ENCODE measurements at regions not wholly inside any gene's neighbourhood (a gene's known extent, or its start where the extent isn't known, plus 50 kb on each side); places are given as distances from the start of the nearest gene placed in this dataset.

DNA sequence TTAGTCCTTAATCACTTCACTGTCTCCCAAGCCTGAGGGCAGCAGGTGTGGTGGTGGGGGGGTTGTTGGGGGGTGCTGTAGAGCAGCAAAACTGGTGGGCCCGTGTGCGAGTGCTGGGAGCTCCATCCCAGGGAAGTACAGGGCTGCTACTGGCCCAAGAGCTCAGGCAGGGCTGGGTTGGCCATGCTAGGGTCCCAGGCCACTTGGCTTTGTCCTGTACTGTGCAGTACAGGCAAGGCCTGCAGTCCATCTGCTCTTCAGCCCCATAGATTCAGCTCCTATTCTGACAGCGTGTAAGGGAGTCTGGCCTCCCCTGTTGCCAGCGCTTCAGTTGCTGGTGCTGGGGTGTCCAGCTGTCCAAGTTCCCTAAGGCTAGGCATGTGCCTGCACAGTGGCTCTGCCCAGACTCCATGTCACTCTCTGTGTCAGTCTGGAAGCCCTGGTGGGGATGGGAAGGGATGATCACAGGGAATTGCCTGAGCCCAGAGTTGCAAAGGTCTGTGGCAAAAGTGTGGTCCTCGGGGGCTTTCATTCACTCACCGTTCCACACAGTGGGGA is 1261.7 kb downstream of the EFNB2 start:
- DNase-seq (ENCODE audit: low read depth in 1 of 2, low spot score in 1 of 2): no peak

- no peak for DNase-seq (ENCODE audit: low read depth in 1 of 2, low spot score in 1 of 2)
These were observed 1262.5 kb downstream of the EFNB2 start for GRCh38 chr13:105272660-105273631.

GRCh38 chr13:105266615-105267014 is 1268.8 kb downstream of the EFNB2 start:
- DNase-seq (ENCODE audit: low read depth in 1 of 2, low spot score in 1 of 2): no peak

GRCh38 chr13:105262579-105262978 is 1272.9 kb downstream of the EFNB2 start:
- DNase-seq (ENCODE audit: low read depth in 1 of 2, low spot score in 1 of 2): no peak

- no peak for DNase-seq (ENCODE audit: low read depth in 1 of 2, low spot score in 1 of 2)
These were observed 1276.0 kb downstream of the EFNB2 start for GRCh38 chr13:105259426-105259825.

DNA sequence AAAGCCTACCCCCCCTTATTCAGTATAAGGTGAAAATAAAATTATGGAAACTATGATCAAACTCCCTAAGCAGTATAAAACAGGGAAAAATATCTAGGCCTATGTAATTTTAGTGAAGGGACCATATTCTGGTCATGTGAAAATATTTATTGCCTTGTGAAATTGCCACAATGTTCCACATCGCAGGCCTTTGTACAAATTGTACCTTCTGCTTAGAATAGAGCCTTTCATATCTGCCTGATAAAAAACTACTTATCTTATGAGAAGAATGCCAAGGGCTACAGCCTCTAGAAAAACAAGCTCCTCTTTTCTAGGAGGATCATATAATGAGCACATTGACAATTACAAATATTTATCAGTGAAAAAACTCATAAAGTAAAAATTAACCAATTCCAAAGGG is 1280.0 kb downstream of the EFNB2 start:
- no peak for DNase-seq (ENCODE audit: low read depth in 1 of 2, low spot score in 1 of 2)

- no peak for DNase-seq (ENCODE audit: low read depth in 1 of 2, low spot score in 1 of 2)
These were observed 1284.2 kb downstream of the EFNB2 start for GRCh38 chr13:105251293-105251692.

GRCh38 chr13:105247830-105248229 is 1287.6 kb downstream of the EFNB2 start:
- no peak for DNase-seq (ENCODE audit: low read depth in 1 of 2, low spot score in 1 of 2)

DNA sequence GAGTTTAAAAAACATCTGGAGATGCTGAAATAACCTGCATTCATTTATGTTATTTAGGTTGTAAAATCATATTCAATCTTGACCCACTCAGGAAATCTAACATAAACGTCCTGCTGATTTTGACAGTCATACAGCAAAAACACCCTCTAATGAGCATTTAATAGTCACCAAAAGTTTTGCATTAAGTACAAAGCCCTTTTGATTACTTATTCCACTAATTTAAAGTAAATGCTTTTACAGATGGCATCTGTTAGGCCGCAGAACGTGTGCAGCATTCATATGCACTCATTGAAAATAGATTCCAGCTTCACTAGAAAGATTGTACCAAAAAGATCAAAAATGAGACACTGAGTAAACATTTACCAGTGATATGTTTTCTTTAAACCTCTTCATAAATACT is 1295.1 kb downstream of the EFNB2 start:
- no peak for DNase-seq (ENCODE audit: low read depth in 1 of 2, low spot score in 1 of 2)

- DNase-seq (ENCODE audit: low read depth in 1 of 2, low spot score in 1 of 2): no peak
These were observed 1303.0 kb downstream of the EFNB2 start for GRCh38 chr13:105232439-105232838.

GRCh38 chr13:105232006-105232405 is 1303.5 kb downstream of the EFNB2 start:
- no peak for DNase-seq (ENCODE audit: low read depth in 1 of 2, low spot score in 1 of 2)

- no peak for DNase-seq (ENCODE audit: low read depth in 1 of 2, low spot score in 1 of 2)
These were observed 1303.9 kb downstream of the EFNB2 start for GRCh38 chr13:105231579-105231978.

GRCh38 chr13:105220881-105221280 is 1314.6 kb downstream of the EFNB2 start:
- DNase-seq (ENCODE audit: low read depth in 1 of 2, low spot score in 1 of 2): no peak

- no peak for DNase-seq (ENCODE audit: low read depth in 1 of 2, low spot score in 1 of 2)
These were observed 1315.4 kb downstream of the EFNB2 start for GRCh38 chr13:105220063-105220462.

DNA sequence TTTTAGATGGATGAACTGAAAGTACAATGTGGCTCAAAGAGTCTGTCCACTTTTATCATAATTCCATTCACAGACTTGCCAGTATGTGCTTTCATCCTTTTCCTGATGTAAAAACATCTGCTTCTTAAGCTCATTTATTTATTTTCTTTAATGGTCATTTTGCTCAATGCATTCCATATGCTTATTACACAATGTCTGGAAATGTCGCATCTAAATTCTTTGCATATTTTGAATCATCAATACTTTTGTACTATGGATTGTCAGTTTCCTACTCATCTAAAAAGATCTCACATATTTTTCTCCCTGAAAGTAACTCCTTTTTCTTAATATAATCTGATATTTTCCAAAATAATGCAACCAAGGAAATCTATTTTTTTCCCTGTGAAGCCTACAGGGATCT is 1315.8 kb downstream of the EFNB2 start:
- no peak for DNase-seq (ENCODE audit: low read depth in 1 of 2, low spot score in 1 of 2)

- DNase-seq (ENCODE audit: low read depth in 1 of 2, low spot score in 1 of 2): no peak
These were observed 1322.0 kb downstream of the EFNB2 start for GRCh38 chr13:105213512-105213911.

GRCh38 chr13:105207572-105208293 is 1327.7 kb downstream of the EFNB2 start:
- DNase-seq (ENCODE audit: low read depth in 1 of 2, low spot score in 1 of 2): no peak

DNA sequence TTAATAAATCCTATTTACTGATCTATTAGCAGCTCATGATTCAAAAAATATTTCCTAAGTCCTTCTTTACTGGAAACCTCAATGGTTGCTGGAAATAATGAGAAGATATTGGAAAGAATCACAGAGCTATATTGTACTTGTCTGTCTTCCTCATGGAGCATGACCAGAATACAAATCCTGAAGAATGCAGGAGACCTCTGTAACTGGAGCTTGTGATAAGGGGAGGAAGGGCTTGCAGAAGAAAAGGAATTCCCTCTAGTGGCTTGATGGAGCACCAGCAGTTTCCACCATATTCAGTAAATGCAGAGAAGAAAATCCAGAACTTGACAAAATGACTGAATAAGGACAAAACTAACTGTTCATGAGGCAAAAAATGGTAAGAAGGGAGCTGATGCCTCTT is 1333.1 kb downstream of the EFNB2 start:
- no peak for DNase-seq (ENCODE audit: low read depth in 1 of 2, low spot score in 1 of 2)

GRCh38 chr13:105201351-105201750 is 1334.1 kb downstream of the EFNB2 start:
- DNase-seq (ENCODE audit: low read depth in 1 of 2, low spot score in 1 of 2): no peak

DNA sequence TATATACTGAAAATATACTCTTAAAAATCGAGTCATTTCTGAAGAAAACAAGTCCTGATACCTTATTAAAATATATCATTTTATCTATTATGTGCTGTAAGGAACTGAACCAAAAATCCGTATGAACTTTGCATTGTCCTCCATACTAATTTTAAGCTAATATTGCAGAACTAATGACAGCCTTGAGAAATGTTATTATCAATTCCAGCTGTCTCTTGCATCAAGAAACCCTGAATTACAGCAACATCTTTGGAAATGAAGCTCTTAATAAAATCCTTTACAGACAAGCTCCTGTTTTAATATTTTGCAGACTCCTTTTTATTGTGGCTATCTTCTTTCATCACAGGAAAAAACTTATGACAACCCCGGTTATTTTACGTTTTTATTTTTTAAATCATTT is 1335.3 kb downstream of the EFNB2 start:
- no peak for DNase-seq (ENCODE audit: low read depth in 1 of 2, low spot score in 1 of 2)

DNA sequence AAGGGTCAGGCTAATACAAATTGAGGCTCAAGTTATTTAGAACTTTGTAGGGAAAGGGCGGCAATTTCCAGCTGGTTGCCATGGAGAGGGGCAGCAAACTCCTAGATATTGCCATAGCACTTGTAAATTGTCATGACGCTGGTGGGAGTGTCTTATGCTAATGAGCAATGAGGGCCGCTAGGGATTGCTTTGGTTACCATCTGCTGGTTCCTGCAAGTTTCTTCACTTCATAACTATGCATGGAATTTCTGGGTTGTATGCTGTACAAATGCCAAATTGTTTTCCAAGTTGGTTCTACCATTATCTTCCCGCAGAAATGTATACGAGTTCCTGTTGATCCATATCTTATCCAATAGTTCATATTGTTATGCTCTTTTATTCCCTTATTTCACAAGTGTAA is 1339.4 kb downstream of the EFNB2 start:
- no peak for DNase-seq (ENCODE audit: low read depth in 1 of 2, low spot score in 1 of 2)

GRCh38 chr13:105193026-105193425 is 1342.4 kb downstream of the EFNB2 start:
- no peak for DNase-seq (ENCODE audit: low read depth in 1 of 2, low spot score in 1 of 2)
